K562 (cell line): ENCODE measurements at regions not wholly inside any gene's neighbourhood (a gene's known extent, or its start where the extent isn't known, plus 50 kb on each side); places are given as distances from the start of the nearest gene placed in this dataset.

Experiments used
- ATAC-seq: fragments of 200-7000 bp; cut with Tn5 transposase; 3 replicates; pipeline ENCODE4 v1.9.1; 2020; ENCODE audit warnings: moderate library complexity
- BruUV-seq: library from RNA; stranded (reverse); fragments of 400-500 nt; replicated peaks from 2 replicates; lab custom pipeline; 2021; lab: Mats Ljungman, UMichigan
- CTCF ChIA-PET: fragments of 300-600 bp; formaldehyde crosslinking; extraction: SDS; loops from one replicate; lab custom pipeline; 2021; ENCODE audit warnings: low intra/inter-chr PET ratio; lab: Yijun Ruan, JAX
- POLR2A ChIA-PET: fragments of 300-600, 350-650 bp; sonication (Branson Sonifier 250); formaldehyde crosslinking; extraction: SDS; loops from one replicate; lab custom pipeline; 2021; ENCODE audit warnings: antibody characterized with exemption, inconsistent platforms; lab: Yijun Ruan, JAX
- DNase-seq, 4 experiments: peaks; one replicate each; pipeline versions ENCODE4 v3.0.0 to v3.0.0-alpha.2; 2011 to 2018; ENCODE audit warnings: low spot score in 3 of 4, mixed read lengths in 3 of 4; ENCODE audit errors: extremely low read depth in 1 of 4
- FAIRE-seq: peaks from 2 replicates; lab custom pipeline; 2011; peaks lifted over from hg19 to GRCh38; lab: Jason Lieb, UNC
- H2AFZ ChIP-seq: 2 replicates; pipeline ENCODE4 v1.6.0; 2011; ENCODE audit warnings: low read depth, low read length, control low read depth, inconsistent platforms
- H3K27ac ChIP-seq: fragments of 200-600 bp; 3 replicates; pipeline ENCODE4 v1.8.0; 2011; ENCODE audit warnings: low read depth, mild to moderate bottlenecking, control low read depth, inconsistent platforms, low read length, moderate library complexity, mixed read lengths; ENCODE audit errors: extremely low read depth
- H3K27me3 ChIP-seq, 2 experiments: fragments of 300-600 bp in 1 of 2; 2 replicates in 1 of 2; 3 replicates in 1 of 2; pipeline versions ENCODE4 v1.6.0 to v1.8.0; 2011; ENCODE audit warnings: inconsistent platforms in 2 of 2, low read length in 2 of 2, mild to moderate bottlenecking in 1 of 2, mixed read lengths in 1 of 2, moderate library complexity in 1 of 2; ENCODE audit not compliant: control insufficient read depth in 2 of 2, insufficient read depth in 2 of 2
- H3K36me3 ChIP-seq: fragments of 300-600 bp; 3 replicates; pipeline ENCODE4 v1.8.0; 2011; ENCODE audit warnings: mild to moderate bottlenecking, low read length, inconsistent platforms; ENCODE audit not compliant: control insufficient read depth, insufficient read depth
- H3K4me1 ChIP-seq, 2 experiments: fragments of 200-600 bp in 1 of 2; replicated peaks in 1 of 2; 2 replicates in 1 of 2; 3 replicates in 1 of 2; pipeline versions ENCODE4 v1.5.1 to v1.8.0; 2011; ENCODE audit warnings: inconsistent platforms in 2 of 2, low read length in 2 of 2, mild to moderate bottlenecking in 1 of 2, mixed read lengths in 1 of 2, moderate library complexity in 1 of 2; ENCODE audit not compliant: control insufficient read depth in 2 of 2, insufficient read depth in 2 of 2
- H3K4me2 ChIP-seq: 2 replicates; pipeline ENCODE4 v1.6.1; 2011; ENCODE audit warnings: low read length, control low read depth, inconsistent platforms, mixed read lengths; ENCODE audit not compliant: insufficient read depth
- H3K4me3 ChIP-seq: fragments of 200-600 bp; sonication (generic), shearing (Covaris generic); 2 replicates; pipeline ENCODE4 v1.5.1; 2016; ENCODE audit warnings: control low read depth, inconsistent platforms
- H3K79me2 ChIP-seq: fragments of 200-600 bp; 3 replicates; pipeline ENCODE4 v1.8.0; 2011; ENCODE audit warnings: low read length, inconsistent platforms; ENCODE audit not compliant: control insufficient read depth, insufficient read depth
- H3K9ac ChIP-seq, 2 experiments: 2 replicates each; pipeline versions ENCODE4 v1.6.0 to v1.6.1; 2011; ENCODE audit warnings: low read depth in 2 of 2, low read length in 2 of 2, control low read depth in 1 of 2, inconsistent platforms in 1 of 2, mild to moderate bottlenecking in 1 of 2, mixed read lengths in 1 of 2; ENCODE audit not compliant: insufficient read depth in 1 of 2
- H3K9me1 ChIP-seq: one replicate; pipeline ENCODE4 v1.6.0; 2011; ENCODE audit warnings: inconsistent platforms, mild to moderate bottlenecking, low read length, moderate library complexity; ENCODE audit not compliant: control insufficient read depth, insufficient read depth
- H3K9me3 ChIP-seq: replicated peaks from 2 replicates; pipeline ENCODE4 v1.5.1; 2011; ENCODE audit warnings: low read depth, low read length, inconsistent platforms; ENCODE audit not compliant: control insufficient read depth, insufficient read depth
- H4K20me1 ChIP-seq: replicated peaks from 2 replicates; pipeline ENCODE4 v1.6.1; 2011; ENCODE audit warnings: low read length, inconsistent platforms, mixed read lengths; ENCODE audit not compliant: control insufficient read depth, insufficient read depth
- EWSR1 ChIP-seq: fragments of 450-650 bp; IDR thresholded peaks from 2 replicates; pipeline ENCODE4 v1.6.1; 2018; ENCODE audit warnings: borderline replicate concordance, mild to moderate bottlenecking, low read depth, moderate library complexity; ENCODE audit not compliant: partially characterized antibody
- GTF2B ChIP-seq: IDR thresholded peaks from 2 replicates; pipeline ENCODE4 v1.6.1; 2011; ENCODE audit not compliant: insufficient read length; ENCODE audit errors: extremely low read depth
- HDAC3 ChIP-seq: fragments of 450-650 bp; IDR thresholded peaks from 2 replicates; pipeline ENCODE4 v1.6.1; 2018; ENCODE audit warnings: borderline replicate concordance, mild to moderate bottlenecking, moderate library complexity; ENCODE audit not compliant: partially characterized antibody
- HNRNPK ChIP-seq: fragments of 200-400 bp; formaldehyde crosslinking; IDR thresholded peaks from one replicate; pipeline ENCODE4 v1.6.1; 2018; ENCODE audit warnings: mild to moderate bottlenecking, low read depth, low read length; ENCODE audit not compliant: poor library complexity, severe bottlenecking
- IFI16 ChIP-seq: fragments of 250-450 bp; sonication (Bioruptor Pico); IDR thresholded peaks from 2 replicates; pipeline ENCODE4 v2.1.2; 2022; ENCODE audit warnings: mild to moderate bottlenecking, inconsistent platforms
- ILF3 ChIP-seq: fragments of 450-650 bp; IDR thresholded peaks from 2 replicates; pipeline ENCODE4 v1.6.1; 2018; ENCODE audit warnings: antibody characterized with exemption, mild to moderate bottlenecking, moderate library complexity, borderline replicate concordance
- MAFF ChIP-seq: IDR thresholded peaks from 2 replicates; pipeline ENCODE4 v1.6.1; 2012; ENCODE audit warnings: low read length, improper control_type of control experiment
- PRMT5 ChIP-seq: sonication (generic); formaldehyde crosslinking; IDR thresholded peaks from 2 replicates; pipeline ENCODE4 v1.5.0; 2020; ENCODE audit warnings: missing genetic modification reagents
- RAD51 ChIP-seq: fragments of 450-650 bp; IDR thresholded peaks from 2 replicates; pipeline ENCODE4 v1.7.1; 2016; ENCODE audit warnings: low read depth, mild to moderate bottlenecking, borderline replicate concordance
- ZBTB49 ChIP-seq: sonication (generic); formaldehyde crosslinking; IDR thresholded peaks from 2 replicates; pipeline ENCODE4 v1.8.0; 2022; ENCODE audit warnings: missing genetic modification reagents, mild to moderate bottlenecking, borderline replicate concordance
- ZC3H11A ChIP-seq: IDR thresholded peaks from 2 replicates; pipeline ENCODE4 v1.6.1; 2012; ENCODE audit warnings: low read depth, low read length, improper control_type of control experiment
- ZEB2 ChIP-seq: fragments of 450-650 bp; IDR thresholded peaks from 2 replicates; pipeline ENCODE4 v1.6.1; 2016
- WGBS: fragments of 100-300 bp; shearing (Covaris generic); methylation state at CpG from one replicate; pipeline ENCODE4 v1.1.6; 2016; ENCODE audit warnings: low coverage, mixed read lengths; ENCODE audit not compliant: insufficient coverage; ENCODE audit errors: missing lambda C conversion rate; 5-methylcytosine and 5-hydroxymethylcytosine counted together
- in situ Hi-C: fragments of 300-500 bp; cut with MboI; formaldehyde crosslinking; loops from 4 replicates; pipeline ENCODE4 v1.15.0; 2018; ENCODE audit warnings: inconsistent platforms, mixed read lengths
- intact Hi-C: fragments of 100-400 bp; cut with micrococcal nuclease; formaldehyde crosslinking; loops from 2 replicates; pipeline ENCODE4 v1.14.2; 2022
- TF ChIP-seq, protein P1 (sequence below): fragments of 200-800 bp; sonication (Bioruptor generic); IDR thresholded peaks from 2 replicates; pipeline ENCODE4 v1.6.1; 2017; ENCODE audit warnings: missing genetic modification characterization, missing compliant biosample characterization

DNA sequence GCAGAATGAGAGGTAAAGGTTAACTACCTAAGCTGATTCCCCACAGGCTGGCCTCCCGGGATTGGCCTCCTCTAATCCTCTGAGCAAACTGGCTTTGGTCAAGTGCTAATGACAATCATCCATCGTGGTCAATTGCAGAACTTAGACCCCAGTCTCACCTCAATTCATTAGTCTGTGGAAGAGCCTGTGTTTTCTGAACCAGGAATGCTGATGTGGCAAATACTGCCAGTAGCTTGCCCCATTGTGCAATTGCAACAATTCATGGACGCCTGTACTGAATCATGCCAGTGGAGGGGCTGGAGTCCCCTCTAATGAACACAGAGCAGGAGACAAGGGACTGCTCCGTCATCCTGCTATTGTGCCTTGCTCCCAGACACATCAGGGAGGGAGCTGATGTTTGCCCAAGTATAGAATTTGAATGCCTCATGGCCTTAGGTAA lies 1256.5 kb downstream of the EFNB2 start:
- WGBS, result 2% methylated on average over 4 of the region's 4 CpGs
- DNase-seq (no peak), ATAC-seq (no peak), FAIRE-seq (no peak)
- Histone ChIP-seq H3K27ac (no peak overlapping the region), H3K4me1 (no peaks in the 10 kb centered on the region), H3K9ac (no peak overlapping the region), H3K27me3 (no peaks in the 10 kb centered on the region), H2AFZ (no peak overlapping the region), H3K79me2 (no peaks in the 10 kb centered on the region), H3K4me2 (no peak overlapping the region), H4K20me1 (no peaks in the 10 kb centered on the region), H3K36me3 (no peaks in the 10 kb centered on the region), H3K9me3 (no peaks in the 10 kb centered on the region), H3K9me1 (no peaks in the 10 kb centered on the region), H3K4me3 (no peak overlapping the region)
- ChIA-PET POLR2A (no interaction called here), CTCF (no interaction called here)
- in situ Hi-C loops, result no loop called here
- TF ChIP-seq MAFF (0 out of 2 replicates have a peak, but pooled peaks have one; percentile 7), PRMT5 (CRISPR knock-in tag) (no peak)
- TF ChIP-seq, protein P1, sequence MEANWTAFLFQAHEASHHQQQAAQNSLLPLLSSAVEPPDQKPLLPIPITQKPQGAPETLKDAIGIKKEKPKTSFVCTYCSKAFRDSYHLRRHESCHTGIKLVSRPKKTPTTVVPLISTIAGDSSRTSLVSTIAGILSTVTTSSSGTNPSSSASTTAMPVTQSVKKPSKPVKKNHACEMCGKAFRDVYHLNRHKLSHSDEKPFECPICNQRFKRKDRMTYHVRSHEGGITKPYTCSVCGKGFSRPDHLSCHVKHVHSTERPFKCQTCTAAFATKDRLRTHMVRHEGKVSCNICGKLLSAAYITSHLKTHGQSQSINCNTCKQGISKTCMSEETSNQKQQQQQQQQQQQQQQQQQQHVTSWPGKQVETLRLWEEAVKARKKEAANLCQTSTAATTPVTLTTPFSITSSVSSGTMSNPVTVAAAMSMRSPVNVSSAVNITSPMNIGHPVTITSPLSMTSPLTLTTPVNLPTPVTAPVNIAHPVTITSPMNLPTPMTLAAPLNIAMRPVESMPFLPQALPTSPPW (CRISPR knock-in tag), result no peak
- intact Hi-C loops, result no loop called here
- BruUV-seq, result no TSS peak

DNA sequence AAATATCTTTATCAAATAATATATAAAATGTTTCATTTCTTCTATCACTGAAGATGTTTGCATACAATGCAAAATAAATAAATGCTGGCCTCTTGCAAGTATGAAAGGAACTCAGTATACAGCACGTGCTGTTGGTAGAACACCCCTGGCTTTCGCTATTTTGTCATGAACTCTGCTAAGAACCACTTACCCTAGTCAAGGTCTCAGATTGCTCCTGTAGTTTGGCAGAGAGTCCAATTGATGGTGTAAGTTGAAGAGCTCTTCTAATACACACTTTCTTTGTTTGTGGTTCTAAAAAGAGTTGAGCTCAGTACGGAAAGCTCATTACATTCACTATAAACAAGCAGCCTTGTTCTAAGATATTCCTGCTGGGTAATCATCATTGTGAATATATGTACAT lies 1258.9 kb downstream of the EFNB2 start:
- BruUV-seq, result no TSS peak
- Histone ChIP-seq H3K27me3 (no peaks in the 10 kb centered on the region), H2AFZ (no peak overlapping the region), H3K4me1 (no peaks in the 10 kb centered on the region), H3K9me3 (no peaks in the 10 kb centered on the region), H3K27ac (no peak overlapping the region), H3K4me3 (no peak overlapping the region), H3K9ac (no peak overlapping the region), H4K20me1 (no peaks in the 10 kb centered on the region), H3K79me2 (no peaks in the 10 kb centered on the region), H3K36me3 (no peaks in the 10 kb centered on the region), H3K4me2 (no peak overlapping the region), H3K9me1 (no peaks in the 10 kb centered on the region)
- in situ Hi-C loops (no loop called here), intact Hi-C loops (no loop called here)
- 0% methylated on average over 3 of the region's 3 CpGs for WGBS
- ATAC-seq, result no peak
- POLR2A ChIA-PET, result no interaction called here
- TF ChIP-seq RAD51 (no peak), HNRNPK (no peak), EWSR1 (no peak), ILF3 (no peak), IFI16 (no peak), ZC3H11A (no peak), HDAC3 (no peak), GTF2B (no peak), ZEB2 (no peak), ZBTB49 (no peak)
- DNase-seq, result no peak
- no peak for FAIRE-seq
- CTCF ChIA-PET, result no interaction called here
